ENCODE measurements at regions not wholly inside any gene's neighbourhood (a gene's known extent, or its start where the extent isn't known, plus 50 kb on each side); places are given as distances from the start of the nearest gene placed in this dataset.
A peak's percentile ranks its signal among the peaks of the same experiment; 100 is the strongest.

DNA sequence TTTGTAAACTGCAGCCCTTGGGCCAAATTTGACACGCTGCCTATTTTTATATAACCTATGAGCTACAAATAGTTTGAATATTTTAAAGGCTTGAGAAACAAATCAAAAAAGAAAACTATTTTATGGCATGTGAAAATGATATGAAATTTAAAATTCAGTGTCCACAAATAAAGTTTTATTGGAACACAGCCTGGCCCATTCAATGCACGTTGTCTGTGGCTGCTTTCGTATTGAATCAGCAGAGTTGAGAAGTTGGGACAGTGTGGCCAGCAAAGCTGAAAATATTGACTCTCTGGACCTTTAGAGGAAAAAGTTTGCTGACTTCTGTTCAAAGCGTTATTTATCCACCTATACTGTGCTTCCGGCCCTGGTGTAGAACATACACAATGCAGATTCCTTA lies 654.2 kb downstream of the MED13L start:
- POLR2A ChIA-PET: interaction anchor here (1.4 kb wide), 2 partner anchors 12 to 952 kb away, joined by 4 to 5 read pairs; no protein-coding TSS in a partner anchor
- CTCF ChIA-PET: interaction anchor here (0.6 to 1.9 kb wide), 7 partner anchors 16 to 955 kb away, joined by 3 to 5 read pairs (median 3); no protein-coding TSS in a partner anchor
- TF ChIP-seq GATA2 (CRISPR knock-in tag; IDR thresholded peaks at IDR 0.05): no peak
- TF ChIP-seq, protein P1, sequence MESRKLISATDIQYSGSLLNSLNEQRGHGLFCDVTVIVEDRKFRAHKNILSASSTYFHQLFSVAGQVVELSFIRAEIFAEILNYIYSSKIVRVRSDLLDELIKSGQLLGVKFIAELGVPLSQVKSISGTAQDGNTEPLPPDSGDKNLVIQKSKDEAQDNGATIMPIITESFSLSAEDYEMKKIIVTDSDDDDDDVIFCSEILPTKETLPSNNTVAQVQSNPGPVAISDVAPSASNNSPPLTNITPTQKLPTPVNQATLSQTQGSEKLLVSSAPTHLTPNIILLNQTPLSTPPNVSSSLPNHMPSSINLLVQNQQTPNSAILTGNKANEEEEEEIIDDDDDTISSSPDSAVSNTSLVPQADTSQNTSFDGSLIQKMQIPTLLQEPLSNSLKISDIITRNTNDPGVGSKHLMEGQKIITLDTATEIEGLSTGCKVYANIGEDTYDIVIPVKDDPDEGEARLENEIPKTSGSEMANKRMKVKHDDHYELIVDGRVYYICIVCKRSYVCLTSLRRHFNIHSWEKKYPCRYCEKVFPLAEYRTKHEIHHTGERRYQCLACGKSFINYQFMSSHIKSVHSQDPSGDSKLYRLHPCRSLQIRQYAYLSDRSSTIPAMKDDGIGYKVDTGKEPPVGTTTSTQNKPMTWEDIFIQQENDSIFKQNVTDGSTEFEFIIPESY (IDR thresholded peaks at IDR 0.05; ENCODE audit: borderline replicate concordance, low read depth): no peak
- no peak for TF ChIP-seq CHD2 (IDR thresholded peaks at IDR 0.05; ENCODE audit: low read length, partially characterized antibody)
- TF ChIP-seq MXI1 (IDR thresholded peaks at IDR 0.05; ENCODE audit: low read depth, low read length): no peak
- TF ChIP-seq JUND (IDR thresholded peaks at IDR 0.05): no peak
- TF ChIP-seq CTCF (IDR thresholded peaks at IDR 0.05): no peak
- TF ChIP-seq YY1 (IDR thresholded peaks at IDR 0.05; ENCODE audit: low read depth): no peak
- no peak for TF ChIP-seq RXRA (IDR thresholded peaks at IDR 0.05; ENCODE audit: borderline replicate concordance, low read depth)
- no peak for TF ChIP-seq NRF1 (IDR thresholded peaks at IDR 0.05; ENCODE audit: low read depth, low read length)
- TF ChIP-seq RCOR1 (IDR thresholded peaks at IDR 0.05; ENCODE audit: low read length): no peak
- no peak for TF ChIP-seq FOSL2 (IDR thresholded peaks at IDR 0.05; ENCODE audit: borderline replicate concordance, low read depth)
- TF ChIP-seq POLR2AphosphoS5 (IDR thresholded peaks at IDR 0.05; ENCODE audit: low read depth, low read length): no peak
- peaks cover 0 to 25% of the 10 kb centered on the region in 2 experiments; a peak in 2 of 4 replicates for H3K4me1 ChIP-seq (ENCODE audit: control insufficient read depth in 1 of 2, insufficient read depth in 2 of 2, low read depth in 1 of 2, low read length in 1 of 2)
- no peak overlapping the region for H2AFZ ChIP-seq (ENCODE audit: low read depth)
- DNase-seq: no peak
- H3K4me2 ChIP-seq: no peak overlapping the region
- H4K20me1 ChIP-seq (ENCODE audit: insufficient read depth): no peaks in the 10 kb centered on the region
- peak overlapping the region in 1 of 2 experiments; percentile 64; a peak in 1 of 4 replicates for H3K27ac ChIP-seq (ENCODE audit: low read depth in 2 of 2, low read length in 1 of 2)
- no peaks in the 10 kb centered on the region for H3K79me2 ChIP-seq (ENCODE audit: insufficient read depth)
- H3K9me2 ChIP-seq: no peaks in the 10 kb centered on the region
- no peak overlapping the region for H3K4me3 ChIP-seq (ENCODE audit: low read depth in 2 of 2, low read length in 1 of 2)
- no peaks in the 10 kb centered on the region for H3K27me3 ChIP-seq (ENCODE audit: insufficient read depth)
- 74% methylated on average over 5 of the region's 5 CpGs for WGBS (ENCODE audit: low lambda C conversion rate)
- H3F3A ChIP-seq (replicated peaks; ENCODE audit: insufficient read depth): no peaks in the 10 kb centered on the region
- no peaks in the 10 kb centered on the region for H3K36me3 ChIP-seq (replicated peaks in 1 of 2; ENCODE audit: control insufficient read depth in 1 of 2, insufficient read depth in 2 of 2, low read length in 1 of 2)
- H3K9ac ChIP-seq: no peak overlapping the region
- H3K9me3 ChIP-seq: no peaks in the 10 kb centered on the region

GRCh38 chr12:115620816-115621215 lies 656.7 kb downstream of the MED13L start:
- TF ChIP-seq JUND (IDR thresholded peaks at IDR 0.05) (no peak), SMC3 (IDR thresholded peaks at IDR 0.05; ENCODE audit: low read depth, low read length) (no peak), CTCF (IDR thresholded peaks at IDR 0.05) (no peak), PBX3 (IDR thresholded peaks at IDR 0.05) (no peak), TCF12 (IDR thresholded peaks at IDR 0.05) (no peak), MXI1 (IDR thresholded peaks at IDR 0.05; ENCODE audit: low read depth, low read length) (no peak), TAF1 (IDR thresholded peaks at IDR 0.05; ENCODE audit: borderline replicate concordance, low read depth, low read length) (no peak), FOXM1 (IDR thresholded peaks at IDR 0.05; ENCODE audit: low read depth) (no peak), POLR2AphosphoS5 (IDR thresholded peaks at IDR 0.05; ENCODE audit: low read depth, low read length) (no peak), FOSL2 (IDR thresholded peaks at IDR 0.05; ENCODE audit: borderline replicate concordance, low read depth) (no peak), YY1 (IDR thresholded peaks at IDR 0.05; ENCODE audit: low read depth) (no peak)
- TF ChIP-seq, protein P2, sequence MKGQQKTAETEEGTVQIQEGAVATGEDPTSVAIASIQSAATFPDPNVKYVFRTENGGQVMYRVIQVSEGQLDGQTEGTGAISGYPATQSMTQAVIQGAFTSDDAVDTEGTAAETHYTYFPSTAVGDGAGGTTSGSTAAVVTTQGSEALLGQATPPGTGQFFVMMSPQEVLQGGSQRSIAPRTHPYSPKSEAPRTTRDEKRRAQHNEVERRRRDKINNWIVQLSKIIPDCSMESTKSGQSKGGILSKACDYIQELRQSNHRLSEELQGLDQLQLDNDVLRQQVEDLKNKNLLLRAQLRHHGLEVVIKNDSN (IDR thresholded peaks at IDR 0.05; ENCODE audit: borderline replicate concordance, low read depth): no peak
- TF ChIP-seq, protein P3, sequence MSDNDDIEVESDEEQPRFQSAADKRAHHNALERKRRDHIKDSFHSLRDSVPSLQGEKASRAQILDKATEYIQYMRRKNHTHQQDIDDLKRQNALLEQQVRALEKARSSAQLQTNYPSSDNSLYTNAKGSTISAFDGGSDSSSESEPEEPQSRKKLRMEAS (IDR thresholded peaks at IDR 0.05; ENCODE audit: low read depth): no peak
- H3K9ac ChIP-seq: no peak overlapping the region
- WGBS (ENCODE audit: low lambda C conversion rate): 40% methylated on average over 3 of the region's 4 CpGs
- H3K9me2 ChIP-seq: no peaks in the 10 kb centered on the region
- DNase-seq: no peak
- H3K27me3 ChIP-seq (ENCODE audit: insufficient read depth): no peaks in the 10 kb centered on the region
- POLR2A ChIA-PET: no interaction called here
- H3F3A ChIP-seq (replicated peaks; ENCODE audit: insufficient read depth): no peaks in the 10 kb centered on the region
- H3K4me2 ChIP-seq: no peak overlapping the region
- no peaks in the 10 kb centered on the region for H3K79me2 ChIP-seq (ENCODE audit: insufficient read depth)
- CTCF ChIA-PET: interaction anchor here (0.8 to 1.2 kb wide), 2 partner anchors 21 to 1640 kb away, joined by 3 read pairs; no protein-coding TSS in a partner anchor
- no peak overlapping the region for H2AFZ ChIP-seq (ENCODE audit: low read depth)
- no peak overlapping the region for H3K4me3 ChIP-seq (ENCODE audit: low read depth in 2 of 2, low read length in 1 of 2)
- peaks cover 0 to 19% of the 10 kb centered on the region in 2 experiments; a peak in 2 of 4 replicates for H3K4me1 ChIP-seq (ENCODE audit: control insufficient read depth in 1 of 2, insufficient read depth in 2 of 2, low read depth in 1 of 2, low read length in 1 of 2)
- no peaks in the 10 kb centered on the region for H3K9me3 ChIP-seq
- H3K27ac ChIP-seq (ENCODE audit: low read depth in 2 of 2, low read length in 1 of 2): no peak overlapping the region
- no peaks in the 10 kb centered on the region for H3K36me3 ChIP-seq (replicated peaks in 1 of 2; ENCODE audit: control insufficient read depth in 1 of 2, insufficient read depth in 2 of 2, low read length in 1 of 2)
- no peaks in the 10 kb centered on the region for H4K20me1 ChIP-seq (ENCODE audit: insufficient read depth)

All from SK-N-SH (cell line).